ENCODE measurements at regions not wholly inside any gene's neighbourhood (a gene's known extent, or its start where the extent isn't known, plus 50 kb on each side); places are given as distances from the start of the nearest gene placed in this dataset.

DNA sequence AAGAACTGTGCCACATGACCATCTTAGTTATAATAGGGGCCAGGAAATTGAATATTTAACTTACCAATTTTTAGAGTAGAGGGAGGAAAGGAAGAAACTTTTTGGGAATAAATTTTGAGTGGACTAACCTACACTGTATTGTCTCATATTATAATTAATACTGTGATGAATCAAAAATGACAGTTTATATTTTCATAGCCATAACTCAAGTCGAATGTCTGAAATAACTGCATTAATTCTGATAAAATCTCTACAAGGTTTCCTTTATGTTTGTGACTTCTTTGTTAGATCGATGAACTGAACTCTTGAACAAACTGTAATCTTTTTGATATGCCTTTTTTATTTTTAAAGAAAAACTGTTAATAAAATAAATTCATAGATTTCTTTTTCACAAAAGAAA lies 132.8 kb upstream of the DPH6 start:
- intact Hi-C loops (cut with DNase I): no loop called here
- H3K27me3 ChIP-seq (ENCODE audit: control insufficient read depth, insufficient read depth): no peaks in the 10 kb centered on the region
- H3K4me3 ChIP-seq (ENCODE audit: low read length): no peak overlapping the region
- peaks cover 3% of the 10 kb centered on the region for H3K4me1 ChIP-seq (ENCODE audit: control insufficient read depth, insufficient read depth, low read length)
- ATAC-seq: no peak
- DNase-seq: no peak
- H3K9me3 ChIP-seq (ENCODE audit: control insufficient read depth, low read length): no peaks in the 10 kb centered on the region
- WGBS: 78% methylated on average over 2 of the region's 2 CpGs
- no peak overlapping the region for H3K27ac ChIP-seq (ENCODE audit: low read length)

DNA sequence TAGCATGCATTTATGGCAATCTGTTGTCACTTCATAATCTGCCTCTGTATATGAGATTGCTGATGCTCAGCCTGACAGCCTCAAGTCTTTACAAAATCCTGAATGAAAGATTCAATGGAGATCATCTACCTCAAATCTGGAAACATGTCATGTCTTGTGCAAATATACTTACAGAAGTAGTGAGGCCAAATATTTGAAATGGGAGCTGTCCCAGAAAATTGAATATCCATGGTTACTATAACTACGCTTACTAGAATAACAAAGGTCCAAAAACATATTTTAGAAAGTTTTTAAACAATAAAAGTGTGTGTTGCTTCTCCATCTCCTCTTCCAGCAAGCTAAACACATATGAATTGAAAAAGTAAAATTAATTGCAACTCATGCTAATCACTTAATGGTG lies 133.2 kb upstream of the DPH6 start:
- peaks cover 3% of the 10 kb centered on the region for H3K4me1 ChIP-seq (ENCODE audit: control insufficient read depth, insufficient read depth, low read length)
- no peak overlapping the region for H3K27ac ChIP-seq (ENCODE audit: low read length)
- WGBS: 96% methylated on average over 1 of the region's 1 CpG
- H3K4me3 ChIP-seq (ENCODE audit: low read length): no peak overlapping the region
- no peak for ATAC-seq
- H3K9me3 ChIP-seq (ENCODE audit: control insufficient read depth, low read length): no peaks in the 10 kb centered on the region
- intact Hi-C loops (cut with DNase I): no loop called here
- no peak for DNase-seq
- no peaks in the 10 kb centered on the region for H3K27me3 ChIP-seq (ENCODE audit: control insufficient read depth, insufficient read depth)

DNA sequence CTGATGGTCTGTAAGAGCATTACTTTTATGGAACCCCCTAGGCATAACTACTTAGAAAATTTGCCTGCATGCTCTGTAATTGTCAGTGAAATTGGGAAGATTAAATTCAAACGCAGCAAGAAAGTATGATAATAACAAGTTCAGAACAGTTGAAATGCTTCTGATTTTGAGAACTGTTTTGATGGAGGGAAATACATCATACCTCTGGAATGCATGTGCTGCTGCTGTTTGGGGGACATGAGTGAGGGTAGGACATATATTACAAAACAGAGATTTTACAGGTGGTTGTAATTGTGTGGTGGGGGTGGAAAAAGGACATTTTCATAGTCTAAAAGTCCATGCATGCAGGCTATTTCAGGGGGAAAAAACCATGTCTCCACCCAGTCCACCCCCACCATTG lies 135.0 kb upstream of the DPH6 start:
- peaks cover 1% of the 10 kb centered on the region for H3K4me1 ChIP-seq (ENCODE audit: control insufficient read depth, insufficient read depth, low read length)
- H3K27ac ChIP-seq (ENCODE audit: low read length): no peak overlapping the region
- DNase-seq (no peak), ATAC-seq (no peak)
- intact Hi-C loops (cut with DNase I): loop anchor here in 1 of 4 donors (10.0 kb wide), 1 partner anchor 136 kb away; the partner anchor contains the start of gene DPH6
- no peaks in the 10 kb centered on the region for H3K9me3 ChIP-seq (ENCODE audit: control insufficient read depth, low read length)
- H3K27me3 ChIP-seq (ENCODE audit: control insufficient read depth, insufficient read depth): no peaks in the 10 kb centered on the region
- no peak overlapping the region for H3K4me3 ChIP-seq (ENCODE audit: low read length)
- 29% methylated on average over 1 of the region's 1 CpG for WGBS

DNA sequence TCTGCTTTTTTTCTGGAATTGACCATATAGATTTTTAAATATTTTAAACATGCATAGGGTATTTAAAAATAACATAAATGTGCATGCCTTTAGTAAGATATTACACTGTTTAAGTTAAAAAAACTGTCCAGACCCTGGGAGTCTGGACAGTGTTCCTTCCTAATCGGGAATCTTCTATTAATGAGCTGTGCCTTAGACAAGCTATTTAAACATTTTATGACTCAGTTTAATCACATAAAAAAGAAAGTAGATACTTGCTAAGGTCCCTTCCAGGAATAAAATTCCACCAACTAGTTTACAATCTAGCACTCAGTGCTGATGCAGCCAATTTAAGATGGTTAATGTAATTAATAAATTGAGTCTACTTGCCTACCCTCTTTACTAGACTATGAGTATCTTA lies 140.4 kb upstream of the DPH6 start:
- H3K4me1 ChIP-seq (ENCODE audit: control insufficient read depth, insufficient read depth, low read length): peaks cover 3% of the 10 kb centered on the region
- H3K9me3 ChIP-seq (ENCODE audit: control insufficient read depth, low read length): no peaks in the 10 kb centered on the region
- no peak overlapping the region for H3K4me3 ChIP-seq (ENCODE audit: low read length)
- WGBS: 78% methylated on average over 1 of the region's 1 CpG
- H3K27me3 ChIP-seq (ENCODE audit: control insufficient read depth, insufficient read depth): no peaks in the 10 kb centered on the region
- ATAC-seq (no peak), DNase-seq (no peak)
- no peak overlapping the region for H3K27ac ChIP-seq (ENCODE audit: low read length)
- intact Hi-C loops (cut with DNase I): loop anchor here in 1 of 4 donors (10.0 kb wide), 1 partner anchor 142 kb away; the partner anchor contains the start of gene DPH6

DNA sequence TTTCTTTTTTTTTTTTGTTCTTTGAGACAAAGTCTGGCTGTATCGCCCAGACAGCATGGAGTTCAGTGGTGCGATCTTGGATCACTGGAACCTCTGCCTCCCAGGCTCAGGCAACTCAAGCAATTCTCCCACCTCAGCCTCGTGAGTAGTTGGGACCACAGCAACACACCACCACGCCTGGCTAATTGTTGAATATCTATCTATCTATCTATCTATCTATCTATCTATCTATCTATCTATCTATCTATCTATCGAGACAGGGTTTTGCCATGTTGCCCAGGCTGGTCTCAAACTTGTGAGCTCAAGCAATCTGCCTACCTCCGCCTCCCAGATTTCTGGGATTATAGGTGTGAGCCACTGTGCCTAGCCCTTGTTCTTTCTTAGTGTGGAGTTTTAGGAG lies 143.3 kb upstream of the DPH6 start:
- DNase-seq (no peak), ATAC-seq (no peak)
- peaks cover 5% of the 10 kb centered on the region for H3K4me1 ChIP-seq (ENCODE audit: control insufficient read depth, insufficient read depth, low read length)
- 96% methylated on average over 6 of the region's 6 CpGs for WGBS
- H3K27me3 ChIP-seq (ENCODE audit: control insufficient read depth, insufficient read depth): no peaks in the 10 kb centered on the region
- H3K9me3 ChIP-seq (ENCODE audit: control insufficient read depth, low read length): no peaks in the 10 kb centered on the region
- no peak overlapping the region for H3K4me3 ChIP-seq (ENCODE audit: low read length)
- intact Hi-C loops (cut with DNase I): loop anchor here in 1 of 4 donors (10.0 kb wide), 1 partner anchor 144 kb away; the partner anchor contains the start of gene DPH6
- no peak overlapping the region for H3K27ac ChIP-seq (ENCODE audit: low read length)

DNA sequence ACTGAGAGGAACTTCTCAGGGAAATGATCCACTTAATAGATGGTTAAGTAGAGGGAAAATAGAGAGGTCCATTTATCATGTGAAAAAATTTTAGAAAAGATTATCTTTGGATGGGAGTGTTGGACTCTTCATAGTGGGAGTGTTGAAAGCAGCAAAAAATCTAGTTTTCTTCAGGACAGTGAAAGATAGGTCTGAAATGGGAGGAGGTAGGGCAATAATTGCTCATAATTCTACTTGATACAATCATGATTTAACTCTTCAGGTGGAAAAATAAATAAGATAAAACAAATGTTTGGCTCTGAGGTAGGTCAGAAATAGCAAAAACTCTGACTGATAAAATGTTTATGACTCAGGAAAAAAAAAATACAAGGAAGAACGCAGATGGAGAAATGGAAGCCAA lies 144.1 kb upstream of the DPH6 start:
- intact Hi-C loops (cut with DNase I): no loop called here
- WGBS: 37% methylated on average over 1 of the region's 1 CpG
- H3K9me3 ChIP-seq (ENCODE audit: control insufficient read depth, low read length): no peaks in the 10 kb centered on the region
- peak in 1 of 2 donors; percentile 2 for ATAC-seq
- no peak overlapping the region for H3K4me3 ChIP-seq (ENCODE audit: low read length)
- H3K27me3 ChIP-seq (ENCODE audit: control insufficient read depth, insufficient read depth): no peaks in the 10 kb centered on the region
- H3K27ac ChIP-seq (ENCODE audit: low read length): no peak overlapping the region
- peaks cover 5% of the 10 kb centered on the region for H3K4me1 ChIP-seq (ENCODE audit: control insufficient read depth, insufficient read depth, low read length)
- no peak for DNase-seq

DNA sequence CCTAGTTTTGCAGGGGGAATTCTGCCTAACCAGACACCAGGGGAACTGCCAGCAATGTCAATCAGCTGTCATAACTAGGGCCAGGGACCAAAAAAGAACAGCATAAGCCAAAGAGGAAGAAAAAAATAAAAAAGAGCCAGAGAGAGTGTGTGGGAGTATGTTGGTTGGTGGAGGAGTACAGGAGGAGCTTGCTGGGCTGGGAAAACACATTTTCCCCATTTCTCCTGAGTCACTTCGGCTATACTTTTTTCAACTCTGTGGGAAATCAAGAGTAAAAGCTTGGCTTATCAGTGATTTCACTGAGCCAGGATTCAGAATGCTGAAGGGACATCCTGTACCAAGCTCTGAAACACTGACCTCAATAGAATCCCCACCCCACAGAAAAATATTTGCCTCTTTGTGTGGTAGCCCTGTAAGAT lies 144.7 kb upstream of the DPH6 start:
- intact Hi-C loops (cut with DNase I): no loop called here
- H3K4me3 ChIP-seq (ENCODE audit: low read length): no peak overlapping the region
- peaks cover 5% of the 10 kb centered on the region for H3K4me1 ChIP-seq (ENCODE audit: control insufficient read depth, insufficient read depth, low read length)
- H3K27me3 ChIP-seq (ENCODE audit: control insufficient read depth, insufficient read depth): no peaks in the 10 kb centered on the region
- WGBS: 11% methylated on average over 1 of the region's 1 CpG
- H3K9me3 ChIP-seq (ENCODE audit: control insufficient read depth, low read length): no peaks in the 10 kb centered on the region
- H3K27ac ChIP-seq (ENCODE audit: low read length): peak overlapping the region; percentile 93
- peak in 2 of 3 donors; percentile 26 to 60 for DNase-seq
- ATAC-seq: peak; percentile 97

DNA sequence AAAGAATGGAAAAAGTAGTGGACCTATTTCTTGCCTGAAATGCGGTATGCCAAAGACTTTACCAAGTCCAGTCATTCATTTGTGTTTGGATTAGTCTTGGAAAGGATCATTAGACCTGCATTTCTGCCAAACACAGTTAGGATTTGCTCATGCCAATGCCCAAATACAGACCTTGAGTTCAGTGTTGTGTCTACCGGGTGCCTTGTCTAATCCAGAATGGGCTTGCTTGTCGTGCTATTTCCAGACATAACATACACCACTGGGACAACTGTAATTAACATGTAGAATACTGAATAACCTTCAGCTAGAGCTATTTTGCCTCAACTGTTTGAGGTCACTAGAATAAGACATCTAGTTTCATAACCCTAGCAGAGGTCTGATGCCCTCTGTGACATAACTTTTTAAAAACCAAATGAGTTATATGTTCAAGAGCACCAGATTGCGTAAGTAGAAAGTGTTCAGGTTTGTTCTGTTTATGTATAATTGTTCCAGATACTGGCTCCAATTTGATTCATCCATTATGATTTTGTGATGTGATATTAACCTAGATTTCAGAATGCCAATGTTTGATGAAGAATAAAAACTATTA lies 145.3 kb upstream of the DPH6 start:
- no peak overlapping the region for H3K4me3 ChIP-seq (ENCODE audit: low read length)
- peaks cover 5% of the 10 kb centered on the region for H3K4me1 ChIP-seq (ENCODE audit: control insufficient read depth, insufficient read depth, low read length)
- ATAC-seq (peak; percentile 65 to 74), DNase-seq (no peak)
- 51% methylated on average over 4 of the region's 4 CpGs for WGBS
- no peaks in the 10 kb centered on the region for H3K27me3 ChIP-seq (ENCODE audit: control insufficient read depth, insufficient read depth)
- no peaks in the 10 kb centered on the region for H3K9me3 ChIP-seq (ENCODE audit: control insufficient read depth, low read length)
- intact Hi-C loops (cut with DNase I): no loop called here
- H3K27ac ChIP-seq (ENCODE audit: low read length): peak overlapping the region; percentile 93

DNA sequence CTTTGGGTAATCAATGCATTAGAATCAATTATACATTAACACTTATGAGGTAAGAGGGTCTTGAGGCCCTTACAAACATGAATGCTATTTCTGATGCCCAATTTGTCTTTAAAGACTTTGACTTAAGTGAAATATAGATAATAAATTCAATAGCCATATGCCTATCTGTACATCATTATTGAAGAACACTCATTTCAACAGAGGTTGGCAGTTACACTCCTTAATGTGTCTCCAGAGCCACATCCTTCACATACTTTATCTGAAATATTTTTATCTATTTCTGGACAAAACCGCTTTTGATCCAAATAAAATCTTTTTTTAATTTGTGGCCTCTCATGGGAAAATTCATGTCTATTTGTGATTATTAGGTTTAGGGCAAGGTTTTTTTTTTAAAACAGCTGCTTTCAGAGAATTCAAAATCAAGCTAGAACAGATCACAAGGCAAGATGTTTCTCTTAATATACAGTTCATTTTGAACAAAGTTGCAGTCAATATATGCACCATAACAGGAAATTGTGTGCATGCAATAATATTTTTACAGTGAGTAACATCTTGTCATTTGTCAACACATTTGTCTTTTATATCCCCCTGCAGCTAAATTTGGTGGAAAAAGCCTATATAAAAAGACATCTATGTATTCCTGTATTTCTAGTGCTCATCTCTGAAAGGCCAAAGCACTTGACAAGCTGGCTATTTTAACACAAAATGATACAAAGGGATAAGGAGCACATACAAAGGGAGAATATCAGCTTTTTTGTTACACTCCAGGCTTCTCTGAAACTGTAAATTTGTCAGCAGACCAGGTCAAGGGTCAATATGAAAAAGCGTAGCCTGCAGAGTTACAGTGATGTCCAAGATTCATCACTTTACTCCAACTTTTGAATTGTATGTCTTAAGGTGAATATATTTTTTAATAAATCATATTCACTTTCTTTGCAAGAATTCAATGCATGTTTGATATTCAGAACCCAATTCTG lies 146.2 kb upstream of the DPH6 start:
- no peak for ATAC-seq
- intact Hi-C loops (cut with DNase I): no loop called here
- no peak for DNase-seq
- Histone ChIP-seq H3K4me1 (ENCODE audit: control insufficient read depth, insufficient read depth, low read length) (peaks cover 5% of the 10 kb centered on the region), H3K4me3 (ENCODE audit: low read length) (no peak overlapping the region), H3K27me3 (ENCODE audit: control insufficient read depth, insufficient read depth) (no peaks in the 10 kb centered on the region), H3K27ac (ENCODE audit: low read length) (peak overlapping the region; percentile 37), H3K9me3 (ENCODE audit: control insufficient read depth, low read length) (no peaks in the 10 kb centered on the region)
- WGBS: 46% methylated on average over 2 of the region's 2 CpGs

DNA sequence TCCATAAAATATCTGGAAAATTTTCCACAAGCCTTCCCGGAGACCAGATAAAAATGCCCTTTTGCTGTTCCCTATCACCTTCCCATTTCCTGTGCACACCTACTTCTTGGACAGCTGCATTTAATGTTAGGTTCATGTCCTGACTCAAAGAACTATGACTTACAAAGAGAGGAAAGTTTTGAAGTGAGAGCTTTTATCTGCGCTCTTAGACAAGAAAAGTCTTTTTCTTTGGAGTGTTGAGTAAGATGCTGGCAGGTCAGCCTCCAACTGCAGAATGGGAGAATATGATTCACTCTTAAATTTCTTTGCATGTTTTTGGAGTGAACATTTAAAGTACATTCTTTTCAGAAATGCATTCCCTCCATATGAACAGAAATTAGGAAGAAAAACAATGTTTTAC lies 147.3 kb upstream of the DPH6 start:
- intact Hi-C loops (cut with DNase I): no loop called here
- no peaks in the 10 kb centered on the region for H3K27me3 ChIP-seq (ENCODE audit: control insufficient read depth, insufficient read depth)
- DNase-seq (no peak), ATAC-seq (peak in 1 of 2 donors; percentile 35)
- H3K27ac ChIP-seq (ENCODE audit: low read length): peak overlapping the region; percentile 52
- peaks cover 6% of the 10 kb centered on the region for H3K4me1 ChIP-seq (ENCODE audit: control insufficient read depth, insufficient read depth, low read length)
- no peaks in the 10 kb centered on the region for H3K9me3 ChIP-seq (ENCODE audit: control insufficient read depth, low read length)
- H3K4me3 ChIP-seq (ENCODE audit: low read length): no peak overlapping the region
- 55% methylated on average over 2 of the region's 2 CpGs for WGBS

DNA sequence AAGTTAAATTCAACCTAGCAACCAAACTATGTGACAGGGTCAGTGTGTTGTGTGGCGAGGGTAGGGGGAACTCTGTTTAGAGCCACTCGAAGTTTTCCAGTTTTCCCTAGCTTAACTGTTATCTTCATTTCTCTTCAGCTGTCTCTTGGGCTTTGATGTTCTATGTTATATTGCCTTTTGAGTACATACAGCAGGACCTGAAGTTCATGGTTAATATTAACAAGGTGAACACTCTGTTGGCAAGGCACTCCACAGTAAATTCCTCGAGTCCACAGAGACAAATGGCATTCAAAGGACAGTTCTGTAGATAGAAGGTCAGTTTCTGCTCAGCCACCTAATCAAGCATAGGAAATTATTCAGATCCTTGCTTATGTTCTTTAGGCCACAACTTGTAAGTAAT lies 147.9 kb upstream of the DPH6 start:
- Histone ChIP-seq H3K9me3 (ENCODE audit: control insufficient read depth, low read length) (no peaks in the 10 kb centered on the region), H3K27ac (ENCODE audit: low read length) (no peak overlapping the region), H3K27me3 (ENCODE audit: control insufficient read depth, insufficient read depth) (no peaks in the 10 kb centered on the region), H3K4me1 (ENCODE audit: control insufficient read depth, insufficient read depth, low read length) (peaks cover 6% of the 10 kb centered on the region), H3K4me3 (ENCODE audit: low read length) (no peak overlapping the region)
- no peak for ATAC-seq
- DNase-seq: no peak
- 71% methylated on average over 3 of the region's 3 CpGs for WGBS
- intact Hi-C loops (cut with DNase I): no loop called here

Data from right cardiac atrium (tissue), 5 donors.